SK-N-SH (cell line): ENCODE measurements at regions not wholly inside any gene's neighbourhood (a gene's known extent, or its start where the extent isn't known, plus 50 kb on each side); places are given as distances from the start of the nearest gene placed in this dataset.

Source experiments
- CTCF ChIA-PET: fragments of 300-600, 350-600 bp; formaldehyde crosslinking; extraction: SDS; loops from one replicate; lab custom pipeline; 2021; lab: Yijun Ruan, JAX
- POLR2A ChIA-PET: fragments of 350-600 bp; sonication (Branson Sonifier 250); formaldehyde crosslinking; extraction: SDS; loops from one replicate; lab custom pipeline; 2020; ENCODE audit warnings: antibody characterized with exemption, inconsistent platforms; lab: Yijun Ruan, JAX
- DNase-seq: peaks from one replicate; pipeline ENCODE4 v3.0.0; 2012
- H2AFZ ChIP-seq: fragments of 200-600 bp; sonication (generic); 2 replicates; pipeline ENCODE4 v1.8.1; 2016; ENCODE audit warnings: antibody characterized with exemption, mild to moderate bottlenecking, low read depth
- H3F3A ChIP-seq: fragments of 200-600 bp; sonication (generic); replicated peaks from 2 replicates; pipeline ENCODE3; 2016; ENCODE audit warnings: antibody characterized with exemption, mild to moderate bottlenecking; ENCODE audit not compliant: insufficient read depth
- H3K27ac ChIP-seq, 2 experiments: fragments of 200-500 bp in 1 of 2; fragments of 200-600 bp in 1 of 2; sonication (Bioruptor generic) in 1 of 2; sonication (generic), shearing (Covaris generic) in 1 of 2; 2 replicates each; pipeline versions ENCODE4 v1.5.1 to v1.6.1; 2014 to 2016; ENCODE audit warnings: low read depth in 2 of 2, inconsistent platforms in 1 of 2, low read length in 1 of 2, mild to moderate bottlenecking in 1 of 2, mixed read lengths in 1 of 2
- H3K27me3 ChIP-seq: fragments of 200-600 bp; sonication (generic), shearing (Covaris generic); 2 replicates; pipeline ENCODE4 v1.6.1; 2016; ENCODE audit warnings: mixed run types; ENCODE audit not compliant: insufficient read depth
- H3K36me3 ChIP-seq, 2 experiments: fragments of 200-500 bp in 1 of 2; fragments of 200-600 bp in 1 of 2; sonication (Bioruptor generic) in 1 of 2; sonication (generic) in 1 of 2; replicated peaks in 1 of 2; 2 replicates each; pipeline versions ENCODE3 to v1.5.1; 2014 to 2016; ENCODE audit warnings: low read length in 1 of 2, mild to moderate bottlenecking in 1 of 2; ENCODE audit not compliant: insufficient read depth in 2 of 2, control insufficient read depth in 1 of 2
- H3K4me1 ChIP-seq, 2 experiments: fragments of 200-500 bp in 1 of 2; fragments of 200-600 bp in 1 of 2; sonication (Bioruptor generic) in 1 of 2; sonication (generic), shearing (Covaris generic) in 1 of 2; 2 replicates each; pipeline versions ENCODE4 v1.5.1 to v1.6.1; 2014 to 2016; ENCODE audit warnings: low read depth in 1 of 2, low read length in 1 of 2, mixed run types in 1 of 2; ENCODE audit not compliant: insufficient read depth in 2 of 2, control insufficient read depth in 1 of 2
- H3K4me2 ChIP-seq: fragments of 200-600 bp; sonication (generic), shearing (Covaris generic); 2 replicates; pipeline ENCODE4 v1.6.1; 2017; ENCODE audit warnings: mixed run types
- H3K4me3 ChIP-seq, 2 experiments: fragments of 200-500 bp in 1 of 2; fragments of 200-600 bp in 1 of 2; sonication (Bioruptor generic) in 1 of 2; sonication (generic), shearing (Covaris generic) in 1 of 2; 2 replicates each; pipeline versions ENCODE4 v1.5.1 to v1.8.1; 2014 to 2016; ENCODE audit warnings: low read depth in 2 of 2, inconsistent platforms in 1 of 2, low read length in 1 of 2, mild to moderate bottlenecking in 1 of 2, mixed read lengths in 1 of 2, moderate library complexity in 1 of 2
- H3K79me2 ChIP-seq: fragments of 200-600 bp; sonication (generic); 2 replicates; pipeline ENCODE4 v1.8.1; 2017; ENCODE audit warnings: mild to moderate bottlenecking; ENCODE audit not compliant: insufficient read depth
- H3K9ac ChIP-seq: fragments of 200-600 bp; sonication (generic); 2 replicates; pipeline ENCODE4 v1.6.1; 2017; ENCODE audit warnings: mixed run types
- H3K9me2 ChIP-seq: fragments of 200-600 bp; sonication (generic); 2 replicates; pipeline ENCODE4 v1.6.1; 2017; ENCODE audit warnings: mixed run types
- H3K9me3 ChIP-seq: fragments of 200-600 bp; sonication (generic); 2 replicates; pipeline ENCODE4 v1.6.1; 2017; ENCODE audit warnings: mixed run types, mild to moderate bottlenecking, moderate library complexity
- H4K20me1 ChIP-seq: fragments of 200-600 bp; sonication (generic); 2 replicates; pipeline ENCODE4 v1.6.1; 2017; ENCODE audit warnings: mild to moderate bottlenecking, mixed run types; ENCODE audit not compliant: insufficient read depth
- CHD2 ChIP-seq: fragments of 150-350 bp; IDR thresholded peaks from 2 replicates; pipeline ENCODE4 v1.6.1; 2018; ENCODE audit warnings: low read length; ENCODE audit not compliant: partially characterized antibody
- EP300 ChIP-seq, 2 experiments: IDR thresholded peaks; 2 replicates each; pipeline versions ENCODE4 v1.4.0 to v1.6.1; 2012; ENCODE audit warnings: borderline replicate concordance in 1 of 2, low read depth in 1 of 2, low read length in 1 of 2
- FOSL2 ChIP-seq: IDR thresholded peaks from 2 replicates; pipeline ENCODE4 v1.4.0; 2012; ENCODE audit warnings: low read depth, mild to moderate bottlenecking, moderate library complexity, borderline replicate concordance
- FOXJ3 ChIP-seq: sonication (generic); formaldehyde crosslinking; IDR thresholded peaks from 2 replicates; pipeline ENCODE4 v1.5.1; 2020; ENCODE audit warnings: mild to moderate bottlenecking, missing genetic modification reagents
- FOXM1 ChIP-seq: IDR thresholded peaks from 2 replicates; pipeline ENCODE4 v1.4.0; 2012; ENCODE audit warnings: low read depth, mild to moderate bottlenecking
- GATA2 ChIP-seq: sonication (generic); formaldehyde crosslinking; IDR thresholded peaks from 2 replicates; pipeline ENCODE4 v1.5.0; 2020; ENCODE audit warnings: mild to moderate bottlenecking, missing genetic modification reagents
- JUND ChIP-seq: IDR thresholded peaks from 2 replicates; pipeline ENCODE4 v1.4.0; 2012
- MEF2A ChIP-seq: IDR thresholded peaks from 2 replicates; pipeline ENCODE4 v1.4.0; 2012; ENCODE audit warnings: low read depth, borderline replicate concordance
- MXI1 ChIP-seq: IDR thresholded peaks from 2 replicates; pipeline ENCODE4 v1.6.1; 2012; ENCODE audit warnings: mild to moderate bottlenecking, low read depth, low read length, improper control_type of control experiment
- NFIC ChIP-seq: IDR thresholded peaks from 2 replicates; pipeline ENCODE4 v1.4.0; 2012; ENCODE audit warnings: borderline replicate concordance
- NRF1 ChIP-seq: IDR thresholded peaks from 2 replicates; pipeline ENCODE4 v1.6.1; 2012; ENCODE audit warnings: low read depth, mild to moderate bottlenecking, low read length
- POLR2AphosphoS5 ChIP-seq: IDR thresholded peaks from 2 replicates; pipeline ENCODE4 v1.6.1; 2012; ENCODE audit warnings: low read depth, low read length
- RCOR1 ChIP-seq: fragments of 150-350 bp; IDR thresholded peaks from 2 replicates; pipeline ENCODE4 v1.6.1; 2017; ENCODE audit warnings: antibody characterized with exemption, low read length
- REST ChIP-seq: IDR thresholded peaks from 2 replicates; pipeline ENCODE4 v1.6.1; 2012; ENCODE audit warnings: mild to moderate bottlenecking, low read depth, low read length, moderate library complexity
- RFX5 ChIP-seq: IDR thresholded peaks from 2 replicates; pipeline ENCODE4 v1.6.1; 2012; ENCODE audit warnings: mild to moderate bottlenecking, improper control_type of control experiment, low read length
- RXRA ChIP-seq: IDR thresholded peaks from 2 replicates; pipeline ENCODE4 v1.4.0; 2012; ENCODE audit warnings: low read depth, mild to moderate bottlenecking, borderline replicate concordance
- SIN3A ChIP-seq: IDR thresholded peaks from 2 replicates; pipeline ENCODE4 v1.6.1; 2012; ENCODE audit warnings: low read depth, mild to moderate bottlenecking, low read length, moderate library complexity, borderline replicate concordance
- SMC3 ChIP-seq: IDR thresholded peaks from 2 replicates; pipeline ENCODE4 v1.6.1; 2012; ENCODE audit warnings: low read depth, low read length, improper control_type of control experiment
- TAF1 ChIP-seq: IDR thresholded peaks from 2 replicates; pipeline ENCODE4 v1.6.1; 2012; ENCODE audit warnings: low read depth, mild to moderate bottlenecking, low read length, moderate library complexity, borderline replicate concordance
- TCF12 ChIP-seq: IDR thresholded peaks from 2 replicates; pipeline ENCODE4 v1.4.0; 2012
- TEAD4 ChIP-seq: IDR thresholded peaks from 2 replicates; pipeline ENCODE4 v1.4.0; 2012; ENCODE audit warnings: mild to moderate bottlenecking, borderline replicate concordance; ENCODE audit not compliant: insufficient read depth
- USF1 ChIP-seq: IDR thresholded peaks from 2 replicates; pipeline ENCODE4 v1.4.0; 2012; ENCODE audit warnings: low read depth, borderline replicate concordance
- ZBTB33 ChIP-seq: IDR thresholded peaks from 2 replicates; pipeline ENCODE4 v1.4.0; 2012; ENCODE audit warnings: low read depth, borderline replicate concordance
- WGBS: methylation state at CpG from one replicate; pipeline ENCODE4 v1.1.6; 2017; ENCODE audit warnings: low lambda C conversion rate; 5-methylcytosine and 5-hydroxymethylcytosine counted together
- TF ChIP-seq, protein P1 (sequence below): IDR thresholded peaks from 2 replicates; pipeline ENCODE4 v1.4.0; 2012; ENCODE audit warnings: low read depth
- TF ChIP-seq, protein P2 (sequence below): IDR thresholded peaks from 2 replicates; pipeline ENCODE4; 2012

DNA sequence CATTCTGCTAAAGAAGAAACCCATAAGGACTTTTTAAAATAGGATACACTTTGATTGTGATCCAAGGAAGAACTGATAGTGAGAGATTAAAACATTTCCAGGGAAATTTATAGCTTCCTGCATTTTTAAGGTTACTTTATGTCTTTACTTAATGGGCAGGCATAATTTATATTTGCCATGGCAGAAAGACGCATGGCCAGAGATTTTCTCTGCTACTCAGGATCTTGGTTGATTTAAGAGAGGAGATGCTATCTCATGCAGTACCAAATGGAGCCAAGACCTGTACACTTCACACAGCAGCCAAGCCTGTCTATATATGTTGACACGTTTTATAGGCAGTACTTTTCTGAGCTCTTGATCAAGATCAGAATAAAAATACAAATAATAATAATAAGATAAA, 60.9 kb upstream of the NT5C1B start:
- no peak overlapping the region for H3K4me2 ChIP-seq
- H3F3A ChIP-seq, result peaks cover 15% of the 10 kb centered on the region
- H3K36me3 ChIP-seq, result peaks cover 0 to 14% of the 10 kb centered on the region in 2 experiments
- peak; percentile 23 for DNase-seq
- 14% methylated on average over 2 of the region's 2 CpGs for WGBS
- H3K9ac ChIP-seq, result no peak overlapping the region
- H3K27me3 ChIP-seq, result no peaks in the 10 kb centered on the region
- H3K4me3 ChIP-seq, result no peak overlapping the region
- no peaks in the 10 kb centered on the region for H4K20me1 ChIP-seq
- H3K4me1 ChIP-seq, result peaks cover 9 to 17% of the 10 kb centered on the region in 2 experiments; a peak in 3 of 4 replicates
- ChIA-PET CTCF (interaction anchor here (1.2 kb wide), 1 partner anchor 24 kb away, joined by 3 read pairs; no protein-coding TSS in a partner anchor), POLR2A (no interaction called here)
- no peaks in the 10 kb centered on the region for H3K9me2 ChIP-seq
- no peaks in the 10 kb centered on the region for H3K9me3 ChIP-seq
- no peak overlapping the region for H2AFZ ChIP-seq
- TF ChIP-seq GATA2 (peak; percentile 38), TCF12 (peak; percentile 93), TAF1 (peak; percentile 27; the same call in 1 of the 2 replicates), RCOR1 (no peak), JUND (peak; percentile 81), REST (peak; percentile 43; the same call in 1 of the 2 replicates), RXRA (no peak), NFIC (peak; percentile 88), MEF2A (0 out of 2 replicates have a peak, but pooled peaks have one; percentile 43), SIN3A (0 out of 2 replicates have a peak, but pooled peaks have one; percentile 37), SMC3 (no peak), FOSL2 (no peak), TEAD4 (peak; percentile 87), USF1 (no peak), CHD2 (no peak), MXI1 (no peak), EP300 (IDR thresholded peaks at IDR 0.05; ENCODE audit: borderline replicate concordance in 1 of 2, low read depth in 1 of 2, low read length in 1 of 2) (peak; percentile 50 to 97; a peak in 3 of 4 replicates), ZBTB33 (no peak), FOXJ3 (no peak), NRF1 (no peak), POLR2AphosphoS5 (peak; percentile 64), FOXM1 (peak; percentile 96), RFX5 (no peak)
- TF ChIP-seq, protein P1, sequence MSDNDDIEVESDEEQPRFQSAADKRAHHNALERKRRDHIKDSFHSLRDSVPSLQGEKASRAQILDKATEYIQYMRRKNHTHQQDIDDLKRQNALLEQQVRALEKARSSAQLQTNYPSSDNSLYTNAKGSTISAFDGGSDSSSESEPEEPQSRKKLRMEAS, result no peak
- TF ChIP-seq, protein P2, sequence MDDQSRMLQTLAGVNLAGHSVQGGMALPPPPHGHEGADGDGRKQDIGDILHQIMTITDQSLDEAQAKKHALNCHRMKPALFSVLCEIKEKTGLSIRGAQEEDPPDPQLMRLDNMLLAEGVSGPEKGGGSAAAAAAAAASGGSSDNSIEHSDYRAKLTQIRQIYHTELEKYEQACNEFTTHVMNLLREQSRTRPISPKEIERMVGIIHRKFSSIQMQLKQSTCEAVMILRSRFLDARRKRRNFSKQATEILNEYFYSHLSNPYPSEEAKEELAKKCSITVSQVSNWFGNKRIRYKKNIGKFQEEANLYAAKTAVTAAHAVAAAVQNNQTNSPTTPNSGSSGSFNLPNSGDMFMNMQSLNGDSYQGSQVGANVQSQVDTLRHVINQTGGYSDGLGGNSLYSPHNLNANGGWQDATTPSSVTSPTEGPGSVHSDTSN, result peak; percentile 95
- peak overlapping the region; percentile 60 to 87; a peak in 3 of 4 replicates for H3K27ac ChIP-seq
- no peaks in the 10 kb centered on the region for H3K79me2 ChIP-seq
